Natural killer cell (primary cell): ENCODE measurements at regions not wholly inside any gene's neighbourhood (a gene's known extent, or its start where the extent isn't known, plus 50 kb on each side); places are given as distances from the start of the nearest gene placed in this dataset.

ENCODE experiments used
- ATAC-seq, 3 donors: fragments of 150-1000 bp in 2 of 3; fragments of 200-7000 bp in 1 of 3; cut with Tn5 transposase; 1 replicate in 1 of 3; 2 replicates in 2 of 3; pipeline ENCODE4 v1.10.0; 2021; ENCODE audit warnings: mild to moderate bottlenecking in 2 of 3, moderate library complexity in 2 of 3
- DNase-seq, 2 donors: peaks; one replicate each; pipeline versions ENCODE4 v3.0.0 to v3.0.0-alpha.2; 2013 to 2021; ENCODE audit warnings: mixed read lengths in 1 of 2
- H3K27ac ChIP-seq: one replicate; pipeline ENCODE4 v1.5.1; 2013; ENCODE audit warnings: mild to moderate bottlenecking, low read length
- H3K27me3 ChIP-seq: one replicate; pipeline ENCODE4 v1.6.1; 2013; ENCODE audit warnings: low read length; ENCODE audit not compliant: control insufficient read depth, insufficient read depth
- H3K36me3 ChIP-seq: one replicate; pipeline ENCODE4 v1.6.1; 2013; ENCODE audit warnings: low read length; ENCODE audit not compliant: control insufficient read depth, insufficient read depth
- H3K4me1 ChIP-seq: one replicate; pipeline ENCODE4 v1.6.1; 2013; ENCODE audit warnings: low read length; ENCODE audit not compliant: control insufficient read depth, insufficient read depth
- H3K4me3 ChIP-seq: one replicate; pipeline ENCODE4 v1.5.1; 2013; ENCODE audit warnings: low read length
- H3K9me3 ChIP-seq: one replicate; pipeline ENCODE4 v1.6.1; 2013; ENCODE audit warnings: low read length; ENCODE audit not compliant: control insufficient read depth, insufficient read depth
- H3K27ac Mint-ChIP-seq, 2 donors: one replicate each; pipeline ENCODE4 v1.8.0; 2022; ENCODE audit warnings: mild to moderate bottlenecking in 2 of 2, mixed read lengths in 2 of 2, moderate library complexity in 1 of 2
- H3K27me3 Mint-ChIP-seq, 2 donors: one replicate each; pipeline ENCODE4 v1.8.0; 2022; ENCODE audit warnings: low read depth in 2 of 2, mixed read lengths in 2 of 2
- H3K36me3 Mint-ChIP-seq: one replicate; pipeline ENCODE4 v1.8.0; 2022; ENCODE audit warnings: mixed read lengths
- H3K4me1 Mint-ChIP-seq, 2 donors: one replicate each; pipeline ENCODE4 v1.8.0; 2022; ENCODE audit warnings: mixed read lengths in 2 of 2
- H3K4me3 Mint-ChIP-seq: one replicate; pipeline ENCODE4 v1.8.0; 2022; ENCODE audit warnings: mild to moderate bottlenecking, moderate library complexity, mixed read lengths
- H3K9me3 Mint-ChIP-seq, 2 donors: one replicate each; pipeline ENCODE4 v1.8.0; 2022; ENCODE audit warnings: mixed read lengths in 2 of 2
- CTCF ChIP-seq: fragments of 200-600 bp; IDR thresholded peaks from one replicate; pipeline ENCODE4 v1.8.0; 2022; ENCODE audit warnings: antibody characterized with exemption
- WGBS: methylation state at CpG from one replicate; pipeline ENCODE4 v1.1.7; 2013; ENCODE audit warnings: missing lambda C conversion rate; ENCODE audit not compliant: insufficient coverage; 5-methylcytosine and 5-hydroxymethylcytosine counted together
- intact Hi-C: fragments of 100-400 bp; cut with micrococcal nuclease; formaldehyde crosslinking; loops from one replicate; pipeline ENCODE4 v1.14.2; 2022

GRCh38 chr6:163985710-163986109, 571.2 kb downstream of the QKI start:
- Mint-ChIP-seq H3K36me3 (no peaks in the 10 kb centered on the region), H3K4me3 (no peak overlapping the region), H3K9me3 (no peaks in the 10 kb centered on the region), H3K27me3 (peaks cover 0 to 2% of the 10 kb centered on the region in 2 donors), H3K4me1 (peaks cover 23 to 28% of the 10 kb centered on the region in 2 donors), H3K27ac (no peak overlapping the region)
- no peak for TF ChIP-seq CTCF
- Histone ChIP-seq H3K4me1 (peaks cover 12% of the 10 kb centered on the region), H3K36me3 (no peaks in the 10 kb centered on the region), H3K9me3 (no peaks in the 10 kb centered on the region), H3K4me3 (no peak overlapping the region), H3K27ac (no peak overlapping the region), H3K27me3 (no peaks in the 10 kb centered on the region)
- intact Hi-C loops, result loop anchor here (10.0 kb wide), 1 partner anchor 119 kb away; no protein-coding TSS in a partner anchor
- ATAC-seq (no peak), DNase-seq (no peak)
- 90% methylated on average over 11 of the region's 11 CpGs for WGBS

- ATAC-seq, result peak in 2 of 3 donors; percentile 1 to 23
Observed at GRCh38 chr6:163985040-163985439, 570.5 kb downstream of the QKI start.

GRCh38 chr6:163984124-163984936, 569.8 kb downstream of the QKI start:
- DNase-seq, result peak in 1 of 2 donors; percentile 4

More at GRCh38 chr6:163985040-163985439, 570.5 kb downstream of the QKI start:
- 33% methylated on average over 1 of the region's 1 CpG for WGBS
- Mint-ChIP-seq H3K4me3 (peak overlapping the region; percentile 65), H3K27ac (peak overlapping the region in 1 of 2 donors; percentile 48), H3K9me3 (no peaks in the 10 kb centered on the region), H3K36me3 (no peaks in the 10 kb centered on the region), H3K27me3 (peaks cover 0 to 4% of the 10 kb centered on the region in 2 donors), H3K4me1 (peaks cover 23 to 28% of the 10 kb centered on the region in 2 donors)
- no peak overlapping the region for H3K27ac ChIP-seq
- H3K9me3 ChIP-seq, result no peaks in the 10 kb centered on the region
- TF ChIP-seq CTCF, result no peak
- intact Hi-C loops, result loop anchor here (10.0 kb wide), 1 partner anchor 120 kb away; no protein-coding TSS in a partner anchor
- H3K36me3 ChIP-seq, result no peaks in the 10 kb centered on the region
- peaks cover 12% of the 10 kb centered on the region for H3K4me1 ChIP-seq
- H3K27me3 ChIP-seq, result no peaks in the 10 kb centered on the region
- DNase-seq, result no peak
- H3K4me3 ChIP-seq, result no peak overlapping the region

More at GRCh38 chr6:163984124-163984936, 569.8 kb downstream of the QKI start:
- H3K36me3 ChIP-seq, result no peaks in the 10 kb centered on the region
- intact Hi-C loops, result loop anchor here (10.0 kb wide), 1 partner anchor 120 kb away; no protein-coding TSS in a partner anchor
- Mint-ChIP-seq H3K36me3 (no peaks in the 10 kb centered on the region), H3K4me1 (peaks cover 23 to 28% of the 10 kb centered on the region in 2 donors), H3K4me3 (peak overlapping the region; percentile 65), H3K27ac (peak overlapping the region in 1 of 2 donors; percentile 48), H3K9me3 (no peaks in the 10 kb centered on the region), H3K27me3 (peaks cover 0 to 6% of the 10 kb centered on the region in 2 donors)
- 6% methylated on average over 9 of the region's 9 CpGs for WGBS
- H3K27me3 ChIP-seq, result no peaks in the 10 kb centered on the region
- H3K9me3 ChIP-seq, result no peaks in the 10 kb centered on the region
- no peak for TF ChIP-seq CTCF
- peak overlapping the region; percentile 13 for H3K27ac ChIP-seq
- H3K4me3 ChIP-seq, result no peak overlapping the region
- peaks cover 12% of the 10 kb centered on the region for H3K4me1 ChIP-seq
- peak; percentile 81 to 92 (median 84) for ATAC-seq
